Ureter (tissue), 1 donor: ENCODE measurements at regions not wholly inside any gene's neighbourhood (a gene's known extent, or its start where the extent isn't known, plus 50 kb on each side); places are given as distances from the start of the nearest gene placed in this dataset.
"Not testable (repeated sequence)": the region's sequence is repeated elsewhere in the genome, so short reads cannot be mapped to it uniquely, and the experiment has no call there.

ENCODE experiments used
- DNase-seq: peaks from one replicate; pipeline ENCODE4 v3.0.0-alpha.2; 2020; ENCODE audit warnings: low spot score
- donor health status: DM: yes; HTN: yes; CAD: no.

DNA sequence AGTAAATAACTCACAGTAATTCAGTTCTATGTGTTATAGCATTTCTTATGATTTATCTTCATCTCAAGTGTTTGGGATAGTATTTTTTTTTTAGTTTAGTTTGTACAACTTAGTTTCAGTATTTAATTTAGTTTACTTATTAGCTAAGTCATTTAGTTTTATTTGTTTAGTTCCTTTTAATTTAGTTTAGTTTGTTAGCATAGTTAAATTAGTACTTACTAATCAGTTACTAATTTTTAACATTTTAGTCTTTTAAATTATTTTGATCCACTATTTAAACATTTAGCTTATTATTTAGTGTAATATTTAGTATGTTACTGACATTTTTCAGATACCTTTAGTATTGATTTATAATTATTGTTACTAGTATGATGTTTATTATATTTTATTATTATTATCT, 85.2 kb upstream of the SIPA1L2 start:
- DNase-seq, result no peak

DNA sequence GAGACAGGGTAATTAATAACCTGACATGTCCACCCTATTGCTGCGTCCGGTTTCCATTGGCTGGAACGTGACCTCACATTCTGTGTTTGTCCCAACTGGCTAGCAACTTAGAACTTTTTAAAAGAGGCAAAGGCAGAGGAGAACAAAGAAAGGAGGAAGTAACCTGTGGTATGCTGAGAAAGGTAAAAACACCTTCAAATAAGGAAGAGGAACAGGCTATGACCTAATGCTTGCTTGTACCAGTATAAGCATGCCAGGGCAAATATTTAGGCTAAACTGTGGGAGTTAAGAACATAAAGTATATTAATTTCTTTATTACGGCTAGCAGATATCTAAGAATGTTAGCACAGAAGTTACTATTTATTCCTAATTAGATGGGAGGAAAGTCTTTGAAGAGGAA, 87.3 kb upstream of the MAP10 start:
- DNase-seq, result not testable (repeated sequence)

DNA sequence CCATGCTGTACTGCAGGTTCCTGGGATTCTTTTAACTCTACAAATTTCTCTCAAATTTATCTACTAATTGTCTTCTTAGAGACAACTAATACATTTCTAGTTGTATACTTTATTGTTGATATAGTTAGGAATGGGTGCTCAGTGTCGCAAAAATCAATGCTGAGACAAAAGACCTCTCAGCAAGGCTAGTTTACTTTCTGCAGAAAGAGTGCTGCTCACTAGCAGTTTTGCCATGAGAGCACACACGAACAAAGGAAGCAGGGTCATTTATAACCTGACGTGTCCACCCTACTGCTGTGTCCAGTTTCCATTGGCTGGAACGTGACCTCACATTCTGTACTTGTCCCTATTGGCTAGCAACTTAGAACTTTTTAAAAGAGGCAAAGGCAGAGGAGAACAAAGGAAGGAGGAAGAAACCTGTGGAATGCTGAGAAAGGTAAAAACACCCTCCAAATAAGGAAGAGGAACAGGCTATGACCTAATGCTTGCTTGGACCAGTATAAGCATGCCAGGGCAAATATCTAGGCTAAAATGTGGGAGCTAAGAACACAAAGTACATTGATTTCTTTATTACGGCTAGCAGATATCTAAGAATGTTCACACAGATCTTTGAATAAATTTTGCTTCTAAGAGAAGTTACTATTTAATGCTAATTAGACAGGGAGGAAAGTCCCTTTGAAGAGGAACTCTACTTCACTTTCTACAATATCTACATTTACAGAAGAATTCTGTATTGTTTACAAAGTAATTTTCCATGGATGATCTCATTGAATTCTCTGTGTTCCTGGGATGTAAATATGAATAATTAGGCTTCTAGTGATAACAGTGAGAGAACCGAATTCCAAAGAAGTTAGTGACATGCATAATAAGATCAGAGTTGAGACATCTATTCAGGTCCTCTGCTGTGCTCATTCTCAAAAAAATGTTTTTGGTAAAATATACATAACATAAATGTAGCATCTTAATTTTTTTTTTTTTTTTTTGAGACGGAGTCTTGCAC, 86.0 kb upstream of the MAP10 start:
- DNase-seq, result no peak

DNA sequence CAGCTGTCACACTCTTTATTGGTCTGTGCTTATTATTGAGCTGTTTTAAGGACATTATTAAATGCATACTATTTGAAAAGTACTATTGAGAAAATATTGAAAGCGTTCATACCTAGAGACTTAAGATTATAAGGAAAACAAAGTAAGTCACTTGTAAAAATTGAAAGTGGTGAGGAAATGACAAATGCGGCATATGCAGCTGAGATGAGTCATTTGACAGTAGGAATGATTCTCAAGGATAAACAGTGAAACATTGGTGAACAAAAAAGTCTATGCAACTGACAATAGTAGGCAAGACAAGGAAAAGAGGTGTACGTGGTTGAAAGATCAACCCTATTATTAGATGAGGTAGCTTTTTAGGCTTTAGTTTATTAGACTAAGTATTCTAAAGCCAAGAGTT, 82.6 kb upstream of the MAP10 start:
- no peak for DNase-seq

DNA sequence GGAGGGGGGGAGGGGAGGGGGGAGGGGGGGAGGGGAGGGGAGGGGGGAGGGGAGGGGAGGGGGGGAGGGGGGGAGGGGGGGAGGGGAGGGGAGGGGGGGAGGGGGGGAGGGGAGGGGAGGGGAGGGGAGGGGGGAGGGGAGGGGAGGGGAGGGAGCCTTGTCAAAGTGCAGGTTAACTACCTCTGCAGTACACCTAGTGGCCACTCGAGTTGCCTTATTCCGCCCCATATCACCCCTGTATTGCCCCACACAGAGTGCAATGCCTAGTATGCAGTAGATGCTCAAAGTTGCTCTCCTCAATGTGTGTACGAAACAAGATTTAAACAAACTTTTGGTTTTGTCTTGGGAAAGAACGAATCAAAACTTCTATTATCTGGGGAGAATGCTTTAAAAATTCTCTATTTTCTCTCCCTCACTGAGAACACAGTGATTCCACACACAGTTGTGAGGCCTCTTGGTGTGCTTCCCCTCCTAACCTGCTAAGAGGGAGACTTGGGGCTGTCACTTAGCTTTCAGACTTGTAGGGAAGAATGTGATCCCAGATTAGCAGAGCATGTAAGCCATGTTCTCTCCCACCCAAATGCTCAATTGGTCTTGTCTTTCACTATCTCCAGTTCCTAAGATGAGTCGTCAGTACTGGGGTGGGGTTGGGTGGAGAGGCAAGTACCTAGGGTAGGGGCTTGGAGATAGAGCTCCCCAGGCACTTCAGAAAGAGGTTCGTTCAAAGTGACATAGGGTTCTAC, 79.7 kb upstream of the MAP10 start:
- DNase-seq, result no peak

DNA sequence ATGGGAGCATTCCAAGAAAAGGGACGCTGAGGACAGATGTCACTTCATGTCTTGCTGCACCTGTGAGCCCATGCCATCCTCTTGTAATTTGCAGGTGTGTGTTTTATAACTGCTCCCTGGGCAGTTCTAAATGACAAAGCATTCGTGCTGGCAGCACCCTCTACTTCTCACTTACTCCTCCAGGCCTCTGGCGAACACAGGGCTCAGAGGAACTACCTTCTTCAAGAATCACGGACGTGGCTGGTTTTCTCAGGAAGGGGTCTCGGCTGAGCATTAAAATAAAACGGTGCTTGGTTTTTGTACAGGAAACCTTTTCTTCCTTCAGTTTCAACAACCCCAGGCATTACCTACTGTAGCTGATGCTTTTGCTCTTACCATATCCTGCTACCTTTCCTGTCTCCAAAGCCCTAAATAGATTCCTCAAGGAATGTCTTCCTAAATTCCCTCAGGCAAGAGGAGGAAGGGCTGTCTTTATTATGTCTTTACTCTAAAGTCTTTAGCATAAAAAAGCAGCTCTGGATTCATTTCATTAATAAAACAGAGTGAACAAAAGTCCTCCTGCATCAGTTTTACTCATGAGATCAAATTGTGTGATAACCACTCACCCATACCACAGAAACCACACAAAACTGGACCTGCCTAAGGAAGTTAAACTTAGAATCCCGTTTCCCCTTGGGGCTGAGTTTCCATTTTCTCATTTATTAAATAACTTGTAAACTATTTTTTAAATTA, 79.0 kb upstream of the MAP10 start:
- DNase-seq, result no peak

DNA sequence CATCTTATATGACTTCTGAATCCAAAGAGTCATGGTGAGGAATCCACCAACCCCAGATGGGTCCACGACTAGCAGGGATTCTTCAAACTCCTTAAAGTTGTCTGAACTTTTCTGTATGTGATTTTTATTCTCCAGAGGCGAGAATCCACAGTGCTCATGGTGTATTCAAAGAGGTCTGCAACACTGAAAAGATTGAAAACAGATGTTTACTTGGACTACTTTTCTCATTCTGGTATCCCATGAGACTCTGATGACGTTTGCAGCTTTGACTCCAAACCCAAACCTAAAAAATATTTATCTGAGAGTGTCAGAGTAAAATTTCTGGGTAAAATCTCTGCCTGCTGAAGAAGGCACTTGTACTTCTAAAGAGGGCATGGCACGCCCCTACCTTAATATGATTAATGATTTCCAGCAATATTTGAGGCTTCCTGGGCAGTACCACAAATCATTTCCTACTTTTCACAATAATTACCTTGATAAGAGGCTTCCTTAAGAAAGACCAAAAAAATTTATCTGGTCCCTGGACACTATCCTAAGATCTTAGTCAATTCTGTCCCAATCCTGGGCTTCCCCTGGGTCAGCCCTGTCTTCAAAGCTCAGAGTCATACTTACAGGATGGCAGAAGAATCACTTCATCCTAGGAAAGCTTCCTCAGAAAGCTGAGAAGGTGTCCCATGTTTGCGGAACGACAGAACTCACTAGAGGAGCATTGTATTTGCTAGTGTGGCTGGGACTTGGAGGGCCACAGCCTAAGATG, 76.5 kb upstream of the MAP10 start:
- DNase-seq, result no peak

DNA sequence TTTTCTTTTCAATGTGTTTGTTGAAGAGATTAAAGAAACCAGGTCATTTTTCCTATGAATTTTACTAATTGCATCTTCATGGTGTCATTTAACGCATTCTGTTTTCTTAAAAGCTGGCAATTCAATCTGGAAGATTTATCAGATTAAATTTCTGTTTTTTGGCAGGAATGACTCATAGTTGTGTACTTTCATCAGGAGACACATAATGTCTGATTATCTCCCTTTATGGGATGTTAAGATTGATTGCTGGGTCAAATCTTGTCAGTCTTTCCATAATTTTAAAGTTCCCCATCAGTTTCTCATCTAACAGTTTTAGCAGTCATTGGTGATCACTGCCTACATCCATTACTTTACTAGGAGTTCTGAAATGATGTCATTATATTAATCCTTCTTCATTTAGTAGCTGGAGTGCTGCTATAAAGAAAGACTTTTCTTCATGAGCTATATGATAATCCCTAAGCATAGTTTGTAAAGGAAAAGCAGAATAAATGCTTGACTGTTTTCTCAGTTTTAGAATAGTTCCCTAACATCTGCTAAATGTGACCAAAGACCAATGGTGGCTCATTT, 72.8 kb upstream of the MAP10 start:
- DNase-seq, result no peak

DNA sequence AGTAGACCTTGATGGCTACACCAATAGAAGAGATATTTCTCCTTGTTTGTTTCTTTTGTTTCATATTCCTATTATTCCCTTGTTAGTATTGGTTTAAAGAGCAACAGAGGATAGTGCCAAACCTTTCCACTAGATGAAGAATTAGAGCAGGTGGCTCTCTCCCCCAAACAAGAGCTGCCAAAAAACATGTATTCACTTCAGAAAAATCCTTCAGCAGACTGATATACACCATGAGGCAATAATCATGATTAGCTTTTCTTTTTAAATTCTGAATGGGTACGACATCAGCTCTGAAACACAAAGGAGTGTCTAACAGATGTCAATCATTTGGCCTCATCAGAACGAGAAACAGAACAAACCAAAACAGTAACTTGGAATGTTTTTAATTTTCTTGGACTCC, 67.3 kb upstream of the MAP10 start:
- no peak for DNase-seq

DNA sequence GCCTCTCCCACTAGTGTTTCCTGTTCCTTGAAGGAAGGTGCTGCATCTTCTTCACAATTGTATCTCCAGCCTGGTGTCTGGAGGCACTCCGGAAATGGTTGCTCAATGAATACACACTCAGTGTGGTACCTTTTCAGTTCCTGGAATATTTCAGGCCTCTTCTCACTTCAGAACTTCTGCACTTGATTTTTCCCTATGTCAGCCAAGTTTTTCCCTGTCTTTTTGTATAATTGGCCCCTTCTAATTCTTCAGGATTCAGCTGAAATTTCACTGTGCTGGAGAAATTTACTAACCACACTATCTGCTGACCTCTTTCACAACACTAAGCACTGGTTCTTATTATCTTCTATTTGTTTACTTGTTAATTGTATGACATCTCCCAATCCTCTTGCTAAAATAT, 61.2 kb upstream of the MAP10 start:
- no peak for DNase-seq

DNA sequence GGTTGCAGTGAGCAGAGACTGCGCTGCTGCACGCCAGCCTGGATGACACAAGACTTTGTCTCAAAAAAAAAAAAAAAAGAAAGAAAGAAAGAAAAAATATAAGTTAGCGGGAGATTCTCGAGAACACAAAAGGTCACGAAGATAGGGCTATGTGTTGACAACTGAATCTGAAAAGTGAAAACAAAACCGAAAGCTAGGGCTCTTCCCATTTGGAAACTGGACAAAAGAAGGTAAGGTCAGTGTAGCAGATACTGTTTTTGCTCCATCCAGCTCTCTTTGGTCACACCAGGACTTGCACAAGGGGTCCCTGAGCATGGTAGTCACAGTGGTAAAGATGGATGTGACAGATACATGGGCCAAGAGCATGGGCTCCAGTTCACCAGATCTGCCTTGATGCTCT, 60.4 kb upstream of the MAP10 start:
- no peak for DNase-seq

DNA sequence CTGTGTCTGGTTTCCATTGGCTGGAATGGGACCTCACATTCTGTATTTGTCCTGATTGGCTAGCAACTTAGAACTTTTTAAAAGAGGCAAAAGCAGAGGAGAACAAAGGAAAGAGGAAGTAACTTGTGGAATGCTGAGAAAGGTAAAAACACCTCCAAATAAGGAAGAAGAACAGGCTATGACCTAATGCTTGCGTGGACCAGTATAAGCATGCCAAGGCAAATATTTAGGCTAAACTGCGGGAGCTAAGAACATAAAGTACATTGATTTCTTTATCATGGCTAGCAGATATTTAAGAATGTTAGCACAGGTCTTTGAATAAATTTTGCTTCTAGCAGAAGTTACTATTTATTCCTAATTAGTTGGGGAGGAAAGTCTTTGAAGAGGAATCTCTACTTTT, 59.5 kb upstream of the MAP10 start:
- DNase-seq, result not testable (repeated sequence)

DNA sequence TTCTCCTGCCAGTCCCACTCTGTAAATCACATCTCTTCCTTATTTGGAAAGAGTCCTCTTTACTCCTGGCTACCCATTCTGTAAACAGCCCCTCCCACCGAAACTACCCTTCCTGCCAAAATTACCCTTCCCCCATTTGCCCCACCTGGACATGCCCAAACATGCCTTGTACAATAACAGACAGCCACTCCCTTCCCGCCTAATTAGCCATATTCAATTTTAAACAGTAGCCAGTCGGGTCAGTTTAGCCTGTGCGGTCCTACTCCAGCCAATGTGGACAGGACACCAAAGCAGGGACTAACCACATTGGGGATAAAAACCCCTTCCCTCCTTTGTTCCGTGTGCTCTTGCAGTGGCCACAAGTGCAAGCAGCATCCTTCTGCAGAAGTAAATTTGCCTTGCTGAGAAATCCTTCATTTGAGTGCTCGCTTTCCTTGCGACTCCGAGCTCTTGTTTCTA, 56.3 kb upstream of the MAP10 start:
- no peak for DNase-seq

DNA sequence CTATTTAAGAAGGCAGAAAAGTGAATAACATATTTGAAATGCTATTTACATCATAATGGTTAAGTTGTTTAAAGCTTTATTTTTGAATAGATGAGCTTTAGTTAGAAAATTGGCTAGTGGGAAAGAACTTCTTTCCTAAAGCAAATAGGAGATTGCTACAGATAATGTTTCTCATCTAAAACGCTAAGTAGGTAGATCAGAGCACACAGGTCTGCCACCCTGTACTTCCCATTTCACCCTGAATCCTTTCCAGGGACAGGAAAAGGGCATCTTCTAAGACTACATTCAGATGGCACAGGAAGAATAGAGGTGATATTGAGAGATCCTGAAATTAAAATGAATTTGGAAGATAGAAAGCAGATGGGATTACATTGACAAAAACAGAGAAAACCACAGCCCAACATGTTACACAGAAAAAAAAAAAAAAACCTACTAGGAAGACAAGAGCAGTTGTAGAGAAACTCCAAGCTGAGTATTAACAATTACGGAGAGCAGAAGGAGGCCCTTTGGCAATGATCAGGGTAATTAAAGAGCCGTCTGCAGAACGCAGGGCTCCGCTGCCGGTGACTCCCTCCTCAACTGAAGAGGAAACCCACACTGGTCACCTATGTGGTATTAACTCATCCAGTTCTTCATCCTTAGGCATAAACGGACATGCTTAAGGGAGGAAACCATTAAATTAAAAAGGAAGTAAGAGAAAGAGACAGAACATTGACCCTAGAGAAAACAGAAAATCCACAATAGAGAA, 53.6 kb upstream of the MAP10 start:
- DNase-seq, result no peak

DNA sequence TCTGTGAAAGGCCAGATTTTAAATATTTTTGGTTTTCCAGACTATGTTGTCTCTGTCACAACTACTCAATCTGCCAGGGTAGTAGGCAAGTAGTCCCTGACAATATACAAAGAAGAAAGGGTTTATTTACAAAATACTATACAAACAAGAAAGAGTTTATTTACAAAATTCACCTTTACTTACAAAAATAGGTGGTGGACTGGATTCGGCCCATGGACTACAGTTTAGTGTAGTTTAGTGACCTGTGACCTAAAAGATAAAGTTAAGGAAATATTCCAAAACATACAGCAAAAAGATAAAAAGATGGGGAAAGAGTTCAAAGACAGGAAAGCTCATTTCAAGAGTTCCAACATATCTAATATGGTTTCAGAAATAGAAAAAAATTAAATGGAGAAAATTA, 52.9 kb upstream of the MAP10 start:
- DNase-seq, result no peak

DNA sequence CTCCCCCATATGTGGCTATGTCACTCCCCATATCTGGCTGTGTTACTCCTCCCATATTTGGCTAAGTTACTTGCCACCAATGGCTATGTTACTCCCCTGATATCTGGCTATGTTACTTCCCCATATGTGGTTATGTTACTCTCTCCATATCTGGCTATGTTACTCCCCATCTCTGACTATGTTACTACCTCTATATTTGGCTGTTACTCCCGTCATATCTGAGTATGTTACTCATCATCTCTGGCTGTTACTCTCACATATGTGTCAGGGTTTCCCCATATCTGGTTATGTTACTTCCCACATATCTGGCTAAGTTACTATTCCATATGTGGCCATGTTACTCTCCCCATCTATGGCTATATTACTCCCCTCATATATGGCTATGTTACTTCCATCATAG, 50.3 kb upstream of the MAP10 start:
- DNase-seq, result no peak
